Heart left ventricle (tissue), 13 donors: ENCODE measurements at regions not wholly inside any gene's neighbourhood (a gene's known extent, or its start where the extent isn't known, plus 50 kb on each side); places are given as distances from the start of the nearest gene placed in this dataset.

Source experiments
- POLR2A ChIP-seq, 2 donors: fragments of 450-650 bp; IDR thresholded peaks; one replicate each; pipeline ENCODE4 v1.6.1; 2017; ENCODE audit warnings: antibody characterized with exemption in 2 of 2, mild to moderate bottlenecking in 2 of 2, moderate library complexity in 2 of 2
- TF ChIP-seq, protein P1 (sequence below), 12 donors: fragments of 200-600 bp; sonication (generic) in 4 of 12; IDR thresholded peaks; one replicate each; pipeline versions ENCODE4 v1.5.0 to v1.8.0; 2018 to 2022; ENCODE audit warnings: antibody characterized with exemption in 12 of 12, mild to moderate bottlenecking in 5 of 12
- donor health status: ischemic (EF 13 %, LVEDD 7.1; RV severe dilation, severe dysfunction).
- donor health status: DM: no; HTN: yes; CAD: no.
- donor health status: DM: no; HTN: no; CAD: no.
- donor health status: ischemic (EF 25% LVEDD 6.9; RV normal size, moderate dysfunction).
- donor health status: ischemic (EF 25% LVEDD 5.7; RV mildly dilated, moderate dysfunction).
- donor health status: ischemic (EF 35%, LVEDD 5.7; RV mildly dilated, moderate dysfunction).
- donor health status: nonischemic (EF 11% LVEDD 7.7; RV severe dilation, severe dysfunction).
- donor health status: DM: yes; HTN: yes; CAD: no.
- donor health status: PGD.
- donor health status: ischemic (EF 29% LVEDD 5.4; RV normal size, mild dysfunction).
- donor health status: nonischemic (EF 23%, LVEDD 6.1; RV moderate dilation, normal function).

DNA sequence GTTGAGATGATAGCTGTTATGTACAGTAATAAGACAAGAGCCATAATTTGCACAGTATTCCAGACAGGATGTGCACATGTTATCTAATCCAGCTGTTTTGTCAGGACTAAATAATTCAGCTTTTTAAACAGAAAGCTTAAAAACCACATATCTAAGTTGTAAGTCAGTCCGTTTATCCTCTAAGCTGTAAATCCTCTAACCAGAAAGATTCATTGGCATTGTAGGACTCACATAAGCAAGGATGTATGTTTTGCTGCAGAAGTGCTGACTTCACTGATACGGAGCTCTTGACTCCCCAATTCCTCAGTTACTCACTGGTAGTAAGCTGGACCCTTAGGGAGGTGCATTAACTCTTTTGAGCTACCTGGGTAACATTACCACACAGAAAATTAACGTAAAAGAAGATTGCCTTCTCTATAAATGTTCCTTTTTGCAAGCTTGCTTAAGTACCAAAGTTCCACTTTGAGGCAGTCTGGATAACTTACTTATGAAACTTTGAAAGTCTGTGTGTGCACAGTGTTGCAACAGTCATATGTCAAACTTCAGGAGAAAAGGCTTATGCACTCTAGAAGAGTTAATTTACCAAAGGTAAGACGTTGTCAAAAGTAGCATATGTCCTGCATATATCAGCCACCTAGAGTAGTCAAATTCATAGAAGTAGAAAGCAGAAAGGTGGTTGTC lies 58.3 kb upstream of the MAGEB2 start:
- TF ChIP-seq, protein P1, sequence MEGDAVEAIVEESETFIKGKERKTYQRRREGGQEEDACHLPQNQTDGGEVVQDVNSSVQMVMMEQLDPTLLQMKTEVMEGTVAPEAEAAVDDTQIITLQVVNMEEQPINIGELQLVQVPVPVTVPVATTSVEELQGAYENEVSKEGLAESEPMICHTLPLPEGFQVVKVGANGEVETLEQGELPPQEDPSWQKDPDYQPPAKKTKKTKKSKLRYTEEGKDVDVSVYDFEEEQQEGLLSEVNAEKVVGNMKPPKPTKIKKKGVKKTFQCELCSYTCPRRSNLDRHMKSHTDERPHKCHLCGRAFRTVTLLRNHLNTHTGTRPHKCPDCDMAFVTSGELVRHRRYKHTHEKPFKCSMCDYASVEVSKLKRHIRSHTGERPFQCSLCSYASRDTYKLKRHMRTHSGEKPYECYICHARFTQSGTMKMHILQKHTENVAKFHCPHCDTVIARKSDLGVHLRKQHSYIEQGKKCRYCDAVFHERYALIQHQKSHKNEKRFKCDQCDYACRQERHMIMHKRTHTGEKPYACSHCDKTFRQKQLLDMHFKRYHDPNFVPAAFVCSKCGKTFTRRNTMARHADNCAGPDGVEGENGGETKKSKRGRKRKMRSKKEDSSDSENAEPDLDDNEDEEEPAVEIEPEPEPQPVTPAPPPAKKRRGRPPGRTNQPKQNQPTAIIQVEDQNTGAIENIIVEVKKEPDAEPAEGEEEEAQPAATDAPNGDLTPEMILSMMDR (IDR thresholded peaks at IDR 0.05): no peak
- TF ChIP-seq POLR2A (IDR thresholded peaks at IDR 0.05): no peak
